ENCODE measurements at regions not wholly inside any gene's neighbourhood (a gene's known extent, or its start where the extent isn't known, plus 50 kb on each side); places are given as distances from the start of the nearest gene placed in this dataset.
A peak's percentile ranks its signal among the peaks of the same experiment; 100 is the strongest.

DNA sequence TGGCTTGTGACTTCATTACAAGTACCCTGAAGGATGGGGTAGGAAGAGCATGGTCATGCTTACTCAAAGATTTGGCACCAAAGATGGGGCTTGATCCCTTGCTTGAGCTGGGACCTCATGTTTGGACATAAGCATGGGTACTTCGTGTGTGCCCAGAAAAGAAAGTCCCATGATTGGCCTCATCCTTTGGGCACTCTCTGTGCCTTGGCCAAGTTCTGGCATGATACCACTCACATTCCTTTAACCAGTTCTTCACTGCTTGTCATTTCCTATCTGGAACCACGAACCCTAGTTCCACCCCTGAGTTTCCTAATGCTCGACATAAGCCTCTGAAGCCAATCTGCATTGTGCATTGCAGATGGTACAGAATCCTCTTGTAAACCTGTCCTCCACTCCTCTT, 107.0 kb downstream of the NAV1 start:
- CTCF ChIA-PET: interaction anchor here (0.6 kb wide), 1 partner anchor 8 kb away, joined by 6 read pairs; no protein-coding TSS in a partner anchor
- H3K9me3 Mint-ChIP-seq (ENCODE audit: low read depth, unreplicated experiment): peaks cover 2% of the 10 kb centered on the region
- no peak overlapping the region for H3K27ac Mint-ChIP-seq (ENCODE audit: unreplicated experiment)
- no peak for DNase-seq
- TF ChIP-seq, protein P1, sequence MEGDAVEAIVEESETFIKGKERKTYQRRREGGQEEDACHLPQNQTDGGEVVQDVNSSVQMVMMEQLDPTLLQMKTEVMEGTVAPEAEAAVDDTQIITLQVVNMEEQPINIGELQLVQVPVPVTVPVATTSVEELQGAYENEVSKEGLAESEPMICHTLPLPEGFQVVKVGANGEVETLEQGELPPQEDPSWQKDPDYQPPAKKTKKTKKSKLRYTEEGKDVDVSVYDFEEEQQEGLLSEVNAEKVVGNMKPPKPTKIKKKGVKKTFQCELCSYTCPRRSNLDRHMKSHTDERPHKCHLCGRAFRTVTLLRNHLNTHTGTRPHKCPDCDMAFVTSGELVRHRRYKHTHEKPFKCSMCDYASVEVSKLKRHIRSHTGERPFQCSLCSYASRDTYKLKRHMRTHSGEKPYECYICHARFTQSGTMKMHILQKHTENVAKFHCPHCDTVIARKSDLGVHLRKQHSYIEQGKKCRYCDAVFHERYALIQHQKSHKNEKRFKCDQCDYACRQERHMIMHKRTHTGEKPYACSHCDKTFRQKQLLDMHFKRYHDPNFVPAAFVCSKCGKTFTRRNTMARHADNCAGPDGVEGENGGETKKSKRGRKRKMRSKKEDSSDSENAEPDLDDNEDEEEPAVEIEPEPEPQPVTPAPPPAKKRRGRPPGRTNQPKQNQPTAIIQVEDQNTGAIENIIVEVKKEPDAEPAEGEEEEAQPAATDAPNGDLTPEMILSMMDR (IDR thresholded peaks at IDR 0.05; ENCODE audit: unreplicated experiment): no peak
- no peak overlapping the region for H3K4me3 Mint-ChIP-seq (ENCODE audit: low read depth, unreplicated experiment)
- no peaks in the 10 kb centered on the region for H3K4me1 Mint-ChIP-seq (ENCODE audit: low read depth, unreplicated experiment)
- H3K36me3 Mint-ChIP-seq (ENCODE audit: insufficient read depth, unreplicated experiment): peaks cover 12% of the 10 kb centered on the region
- peaks cover 99% of the 10 kb centered on the region for H3K27me3 Mint-ChIP-seq (ENCODE audit: unreplicated experiment)
- BruUV-seq (replicated peaks): no TSS peak
- intact Hi-C loops (cut with micrococcal nuclease; ENCODE audit: unreplicated experiment): no loop called here

DNA sequence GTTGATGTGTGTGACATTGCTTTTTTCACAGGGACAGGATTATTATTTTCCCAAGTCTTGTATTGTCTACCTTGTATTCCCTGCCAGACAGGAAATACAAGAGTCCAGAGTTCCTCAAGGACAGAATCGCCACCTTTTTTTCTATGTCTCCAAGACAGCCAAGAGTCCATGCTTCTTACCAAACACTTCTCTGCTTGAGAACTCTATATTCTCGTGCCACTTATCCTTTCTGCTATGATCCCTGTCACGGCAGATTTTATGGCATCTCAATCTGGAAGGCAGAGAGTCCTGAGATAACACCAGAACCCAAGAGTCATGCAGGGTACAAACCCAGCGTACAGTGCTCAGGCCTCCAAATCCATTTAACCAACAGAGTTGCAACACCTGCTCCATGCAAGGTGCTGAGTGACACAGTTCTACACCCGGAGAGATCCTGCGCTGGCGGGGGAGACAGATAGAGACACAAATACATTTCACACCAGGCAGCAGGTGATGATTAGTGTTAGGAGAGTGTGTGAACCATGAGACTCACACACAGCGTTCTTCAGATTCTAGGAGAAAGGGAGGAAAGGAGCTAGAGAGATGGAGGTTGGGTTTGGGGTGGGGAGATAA, 107.6 kb downstream of the NAV1 start:
- Mint-ChIP-seq H3K27me3 (ENCODE audit: unreplicated experiment) (peaks cover 99% of the 10 kb centered on the region), H3K36me3 (ENCODE audit: insufficient read depth, unreplicated experiment) (peaks cover 12% of the 10 kb centered on the region), H3K4me3 (ENCODE audit: low read depth, unreplicated experiment) (no peak overlapping the region), H3K4me1 (ENCODE audit: low read depth, unreplicated experiment) (no peaks in the 10 kb centered on the region), H3K9me3 (ENCODE audit: low read depth, unreplicated experiment) (peaks cover 2% of the 10 kb centered on the region), H3K27ac (ENCODE audit: unreplicated experiment) (no peak overlapping the region)
- DNase-seq: no peak
- CTCF ChIA-PET: no interaction called here
- TF ChIP-seq, protein P1 (IDR thresholded peaks at IDR 0.05; ENCODE audit: unreplicated experiment): no peak
- intact Hi-C loops (cut with micrococcal nuclease; ENCODE audit: unreplicated experiment): no loop called here
- no TSS peak for BruUV-seq (replicated peaks)

DNA sequence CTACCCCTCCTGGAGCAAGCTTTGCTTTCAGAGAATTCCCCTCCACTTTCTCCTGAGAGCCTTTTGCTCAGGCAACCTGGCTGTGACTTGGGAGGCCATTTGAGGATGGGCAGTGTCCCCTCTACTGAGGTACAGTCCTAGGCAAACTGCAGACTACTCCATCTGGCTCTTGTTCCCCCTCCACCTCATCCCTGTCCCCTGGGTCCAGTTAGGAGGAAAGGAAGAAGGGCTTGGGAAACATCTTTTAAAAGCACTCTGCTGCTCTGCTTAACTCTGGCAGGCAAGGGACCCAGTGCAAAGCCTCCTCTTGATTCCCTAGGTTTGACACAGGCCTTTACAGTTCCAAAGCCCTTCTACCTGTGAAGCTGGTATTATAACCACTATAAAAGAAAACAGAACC, 108.2 kb downstream of the NAV1 start:
- H3K36me3 Mint-ChIP-seq (ENCODE audit: insufficient read depth, unreplicated experiment): peaks cover 12% of the 10 kb centered on the region
- no peak overlapping the region for H3K27ac Mint-ChIP-seq (ENCODE audit: unreplicated experiment)
- H3K4me1 Mint-ChIP-seq (ENCODE audit: low read depth, unreplicated experiment): no peaks in the 10 kb centered on the region
- peaks cover 99% of the 10 kb centered on the region for H3K27me3 Mint-ChIP-seq (ENCODE audit: unreplicated experiment)
- no TSS peak for BruUV-seq (replicated peaks)
- TF ChIP-seq, protein P1 (IDR thresholded peaks at IDR 0.05; ENCODE audit: unreplicated experiment): no peak
- H3K9me3 Mint-ChIP-seq (ENCODE audit: low read depth, unreplicated experiment): peaks cover 2% of the 10 kb centered on the region
- CTCF ChIA-PET: no interaction called here
- no peak overlapping the region for H3K4me3 Mint-ChIP-seq (ENCODE audit: low read depth, unreplicated experiment)
- DNase-seq: no peak
- intact Hi-C loops (cut with micrococcal nuclease; ENCODE audit: unreplicated experiment): no loop called here

DNA sequence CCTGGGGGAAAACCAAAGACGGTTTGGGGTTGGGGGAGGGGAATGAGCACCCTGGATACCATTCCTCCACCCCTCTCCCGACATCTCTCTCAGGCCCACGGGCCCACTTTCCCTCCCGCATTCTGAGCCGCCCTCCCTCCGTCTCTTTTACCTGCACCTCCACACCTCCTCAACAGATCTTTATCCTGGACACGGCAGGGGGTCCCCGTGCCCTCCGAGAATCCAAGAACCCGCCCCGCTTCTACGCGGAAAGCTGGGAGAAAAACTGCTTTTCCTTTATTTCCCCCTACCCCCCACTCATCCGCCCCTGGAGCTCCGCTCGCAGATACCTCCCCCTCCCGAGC, 108.8 kb downstream of the NAV1 start:
- intact Hi-C loops (cut with micrococcal nuclease; ENCODE audit: unreplicated experiment): no loop called here
- BruUV-seq (replicated peaks): no TSS peak
- TF ChIP-seq, protein P1 (IDR thresholded peaks at IDR 0.05; ENCODE audit: unreplicated experiment): no peak
- CTCF ChIA-PET: interaction anchor here (0.9 kb wide), 1 partner anchor 130 kb away, joined by 9 read pairs; no protein-coding TSS in a partner anchor
- H3K4me3 Mint-ChIP-seq (ENCODE audit: low read depth, unreplicated experiment): peak overlapping the region; percentile 75
- H3K27ac Mint-ChIP-seq (ENCODE audit: unreplicated experiment): no peak overlapping the region
- DNase-seq: no peak
- H3K36me3 Mint-ChIP-seq (ENCODE audit: insufficient read depth, unreplicated experiment): peaks cover 12% of the 10 kb centered on the region
- H3K27me3 Mint-ChIP-seq (ENCODE audit: unreplicated experiment): peaks cover 95% of the 10 kb centered on the region
- H3K4me1 Mint-ChIP-seq (ENCODE audit: low read depth, unreplicated experiment): no peaks in the 10 kb centered on the region
- H3K9me3 Mint-ChIP-seq (ENCODE audit: low read depth, unreplicated experiment): peaks cover 2% of the 10 kb centered on the region
